ENCODE measurements at regions not wholly inside any gene's neighbourhood (a gene's known extent, or its start where the extent isn't known, plus 50 kb on each side); places are given as distances from the start of the nearest gene placed in this dataset.

DNA sequence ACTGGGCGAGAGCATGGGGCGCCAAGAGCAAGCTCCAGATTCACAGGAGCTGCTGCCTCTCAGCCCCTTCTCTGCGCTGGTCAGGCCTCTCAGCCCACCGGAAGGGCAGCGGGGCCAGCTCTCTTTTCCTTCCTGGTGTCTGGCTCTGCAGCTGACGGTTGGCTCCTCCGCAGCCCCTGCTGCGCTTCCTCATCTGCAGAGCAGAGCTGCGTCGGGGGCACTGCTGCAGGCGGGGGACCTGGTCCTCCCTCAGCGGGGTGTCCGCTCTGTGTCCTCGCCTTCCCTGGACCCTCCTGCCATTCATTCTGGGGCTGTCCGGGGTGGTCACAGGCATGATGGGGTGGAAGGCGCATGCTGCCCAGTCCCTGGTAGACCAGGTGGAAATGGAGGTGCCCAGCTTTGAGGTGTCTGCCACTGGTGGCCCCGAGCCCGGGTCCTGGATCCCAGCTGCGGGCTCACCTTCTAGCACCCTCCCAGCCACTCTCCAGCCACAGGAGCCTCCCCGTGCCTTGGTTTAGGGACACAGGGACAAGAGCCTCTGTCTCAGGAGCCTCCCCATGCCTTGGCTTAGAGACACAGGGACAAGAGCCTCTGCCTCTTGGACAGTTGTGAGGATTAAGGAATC lies 84.8 kb downstream of the IRF8 start:
- TF ChIP-seq, protein P1, sequence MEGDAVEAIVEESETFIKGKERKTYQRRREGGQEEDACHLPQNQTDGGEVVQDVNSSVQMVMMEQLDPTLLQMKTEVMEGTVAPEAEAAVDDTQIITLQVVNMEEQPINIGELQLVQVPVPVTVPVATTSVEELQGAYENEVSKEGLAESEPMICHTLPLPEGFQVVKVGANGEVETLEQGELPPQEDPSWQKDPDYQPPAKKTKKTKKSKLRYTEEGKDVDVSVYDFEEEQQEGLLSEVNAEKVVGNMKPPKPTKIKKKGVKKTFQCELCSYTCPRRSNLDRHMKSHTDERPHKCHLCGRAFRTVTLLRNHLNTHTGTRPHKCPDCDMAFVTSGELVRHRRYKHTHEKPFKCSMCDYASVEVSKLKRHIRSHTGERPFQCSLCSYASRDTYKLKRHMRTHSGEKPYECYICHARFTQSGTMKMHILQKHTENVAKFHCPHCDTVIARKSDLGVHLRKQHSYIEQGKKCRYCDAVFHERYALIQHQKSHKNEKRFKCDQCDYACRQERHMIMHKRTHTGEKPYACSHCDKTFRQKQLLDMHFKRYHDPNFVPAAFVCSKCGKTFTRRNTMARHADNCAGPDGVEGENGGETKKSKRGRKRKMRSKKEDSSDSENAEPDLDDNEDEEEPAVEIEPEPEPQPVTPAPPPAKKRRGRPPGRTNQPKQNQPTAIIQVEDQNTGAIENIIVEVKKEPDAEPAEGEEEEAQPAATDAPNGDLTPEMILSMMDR (conservative IDR thresholded peaks at IDR 0.05): no peak
- no peak for TF ChIP-seq ZFX (IDR thresholded peaks at IDR 0.05)

All from C4-2B (cell line).